ENCODE measurements at regions not wholly inside any gene's neighbourhood (a gene's known extent, or its start where the extent isn't known, plus 50 kb on each side); places are given as distances from the start of the nearest gene placed in this dataset.
"Not testable (repeated sequence)": the region's sequence is repeated elsewhere in the genome, so short reads cannot be mapped to it uniquely, and the experiment has no call there.

GRCh38 chr12:125772403-125772802 lies 707.2 kb downstream of the AACS start:
- no peak for DNase-seq (ENCODE audit: low read depth in 2 of 2)

- DNase-seq (ENCODE audit: low read depth in 2 of 2): no peak
These were observed 707.9 kb downstream of the AACS start for GRCh38 chr12:125773033-125773640.

GRCh38 chr12:125775507-125775906 lies 710.3 kb downstream of the AACS start:
- DNase-seq (ENCODE audit: low read depth in 2 of 2): no peak

- no peak for DNase-seq (ENCODE audit: low read depth in 2 of 2)
These were observed 711.0 kb downstream of the AACS start for GRCh38 chr12:125776212-125776611.

GRCh38 chr12:125786143-125786542 lies 720.9 kb downstream of the AACS start:
- DNase-seq (ENCODE audit: low read depth in 2 of 2): no peak

- no peak for DNase-seq (ENCODE audit: low read depth in 2 of 2)
These were observed 729.2 kb downstream of the AACS start for GRCh38 chr12:125794401-125794800.

- no peak for DNase-seq (ENCODE audit: low read depth in 2 of 2)
These were observed 732.4 kb downstream of the AACS start for GRCh38 chr12:125797421-125798175.

GRCh38 chr12:125804660-125805059 lies 739.4 kb downstream of the AACS start:
- DNase-seq (ENCODE audit: low read depth in 2 of 2): no peak

GRCh38 chr12:125824276-125824675 lies 759.0 kb downstream of the AACS start:
- no peak for DNase-seq (ENCODE audit: low read depth in 2 of 2)

- no peak for DNase-seq (ENCODE audit: low read depth in 2 of 2)
These were observed 770.6 kb downstream of the AACS start for GRCh38 chr12:125835852-125836251.

- DNase-seq (ENCODE audit: low read depth in 2 of 2): no peak
These were observed 771.4 kb downstream of the AACS start for GRCh38 chr12:125836647-125837046.

- no peak for DNase-seq (ENCODE audit: low read depth in 2 of 2)
These were observed 776.1 kb downstream of the AACS start for GRCh38 chr12:125841332-125841731.

GRCh38 chr12:125852116-125852515 lies 786.9 kb downstream of the AACS start:
- DNase-seq (ENCODE audit: low read depth in 2 of 2): no peak

- DNase-seq (ENCODE audit: low read depth in 2 of 2): no peak
These were observed 787.4 kb downstream of the AACS start for GRCh38 chr12:125852679-125853078.

- no peak for DNase-seq (ENCODE audit: low read depth in 2 of 2)
These were observed 788.4 kb downstream of the AACS start for GRCh38 chr12:125853670-125854069.

- no peak for DNase-seq (ENCODE audit: low read depth in 2 of 2)
These were observed 791.1 kb downstream of the AACS start for GRCh38 chr12:125856366-125856765.

- no peak for DNase-seq (ENCODE audit: low read depth in 2 of 2)
These were observed 791.7 kb downstream of the AACS start for GRCh38 chr12:125856896-125857295.

- no peak for DNase-seq (ENCODE audit: low read depth in 2 of 2)
These were observed 795.5 kb downstream of the AACS start for GRCh38 chr12:125860672-125861288.

GRCh38 chr12:125861299-125862281 lies 796.4 kb downstream of the AACS start:
- no peak for DNase-seq (ENCODE audit: low read depth in 2 of 2)

- not testable (repeated sequence) for DNase-seq (ENCODE audit: low read depth in 2 of 2)
These were observed 800.0 kb downstream of the AACS start for GRCh38 chr12:125865236-125865635.

GRCh38 chr12:125871811-125872594 lies 806.8 kb downstream of the AACS start:
- DNase-seq (ENCODE audit: low read depth in 2 of 2): no peak
